NCI-H187 (cell line): ENCODE measurements at regions not wholly inside any gene's neighbourhood (a gene's known extent, or its start where the extent isn't known, plus 50 kb on each side); places are given as distances from the start of the nearest gene placed in this dataset.
"Not testable (repeated sequence)": the region's sequence is repeated elsewhere in the genome, so short reads cannot be mapped to it uniquely, and the experiment has no call there.

ENCODE experiments used
- DNase-seq, 2 experiments: peaks; one replicate each; lab custom pipeline; 2025; lab: John Stamatoyannopoulos, UW

GRCh38 chr17:83159204-83160049, 80.0 kb downstream of the METRNL start:
- no peak for DNase-seq

GRCh38 chr17:83160443-83161297, 81.3 kb downstream of the METRNL start:
- no peak for DNase-seq

- no peak for DNase-seq
These were observed 82.1 kb downstream of the METRNL start for GRCh38 chr17:83161298-83162034.

- no peak for DNase-seq
These were observed 82.8 kb downstream of the METRNL start for GRCh38 chr17:83162035-83162745.

DNA sequence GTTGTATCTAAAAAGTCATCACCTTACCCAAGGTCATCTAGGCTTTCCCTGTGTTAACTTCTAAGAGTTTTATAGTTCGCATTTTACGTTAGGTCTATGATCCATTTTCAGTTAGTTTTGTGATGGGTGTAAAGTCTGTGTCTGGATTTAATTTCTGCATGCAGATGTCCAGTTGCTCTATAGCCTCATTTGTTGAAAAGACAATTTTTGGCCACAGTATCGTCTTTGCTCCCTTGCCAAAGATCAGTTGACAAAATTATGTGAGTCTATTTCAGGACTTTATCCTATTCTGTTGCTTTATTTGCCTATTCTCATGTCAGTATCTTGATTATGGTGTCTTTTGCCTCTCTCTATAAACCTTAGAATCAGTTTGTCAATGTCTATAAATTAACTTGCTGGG, 85.1 kb downstream of the METRNL start:
- no peak for DNase-seq

DNA sequence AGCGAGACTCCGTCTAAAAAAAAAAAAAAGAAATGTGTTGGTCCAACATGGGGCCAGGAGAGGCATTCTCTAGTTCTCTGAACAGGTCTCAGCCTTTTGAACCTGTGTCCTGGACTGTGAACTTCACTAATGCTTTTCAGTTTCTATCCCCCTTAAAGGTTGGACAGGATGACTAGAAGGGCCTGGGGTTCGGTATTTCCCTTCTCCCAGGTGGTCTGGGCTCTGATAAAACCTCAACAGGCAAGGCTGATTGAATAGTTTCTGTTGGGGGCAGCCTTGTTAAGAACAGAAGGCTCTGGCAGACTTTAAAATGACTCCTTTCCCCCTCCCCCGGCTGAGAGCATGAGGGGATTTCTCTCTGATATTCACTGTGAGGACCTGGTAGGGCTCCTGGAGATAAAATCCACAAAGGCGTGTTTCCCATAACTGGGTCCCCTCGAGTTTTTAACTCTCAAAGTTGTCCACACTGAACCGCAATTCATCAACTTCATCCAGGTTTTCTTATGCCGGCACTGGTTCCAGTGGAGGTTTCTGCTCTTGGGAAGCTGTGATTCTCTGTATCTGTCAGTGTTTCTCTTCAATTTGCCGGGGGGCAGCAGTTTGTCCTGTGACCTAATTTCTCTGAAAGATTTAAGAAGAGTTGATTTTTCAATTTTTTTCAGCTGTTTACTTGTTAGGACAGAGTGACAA, 91.3 kb downstream of the METRNL start:
- DNase-seq, result no peak

GRCh38 chr17:83171661-83172060, 92.3 kb downstream of the METRNL start:
- DNase-seq, result no peak

GRCh38 chr17:83172099-83172498, 92.7 kb downstream of the METRNL start:
- DNase-seq, result not testable (repeated sequence)

GRCh38 chr17:83172646-83173045, 93.2 kb downstream of the METRNL start:
- not testable (repeated sequence) for DNase-seq

GRCh38 chr17:83173180-83173913, 93.9 kb downstream of the METRNL start:
- DNase-seq, result not testable (repeated sequence)

- no peak for DNase-seq
These were observed 94.5 kb downstream of the METRNL start for GRCh38 chr17:83173914-83174361.

DNA sequence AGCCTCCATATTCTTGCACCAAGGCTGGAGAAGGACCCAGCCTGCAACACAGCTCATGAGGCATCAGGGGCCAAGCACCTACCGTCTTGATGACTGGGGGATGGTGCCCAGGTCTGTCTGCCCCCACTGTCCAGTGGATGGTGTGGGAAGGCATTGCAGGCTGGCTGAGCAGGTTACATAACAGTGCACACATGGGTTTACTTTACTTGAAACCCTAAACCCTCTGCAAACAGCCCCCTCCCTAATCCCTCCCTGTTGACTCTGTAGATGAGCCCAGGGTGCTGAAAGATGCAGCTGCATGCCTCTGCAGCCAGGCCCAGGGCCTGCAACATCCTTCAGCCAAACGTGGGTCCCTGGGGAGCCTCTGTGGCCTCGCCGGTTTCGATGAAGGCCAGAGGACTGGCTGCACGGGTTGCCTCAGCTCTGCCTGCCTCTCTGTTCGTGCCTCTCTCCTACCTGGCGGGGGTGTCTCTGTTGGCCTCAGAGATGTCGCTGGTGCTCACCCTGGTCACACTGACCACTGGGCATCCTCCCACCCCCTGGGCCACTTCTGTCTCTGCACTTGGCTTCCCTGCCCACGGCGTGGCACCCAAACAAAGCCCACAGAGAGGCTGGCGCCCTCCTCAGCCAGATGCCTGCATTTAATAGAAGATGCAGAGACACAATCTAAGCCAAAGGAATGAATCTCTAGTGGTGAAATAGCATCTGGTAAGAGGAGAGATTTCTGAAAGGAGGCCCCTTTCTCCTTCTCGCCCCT, 95.1 kb downstream of the METRNL start:
- peak; percentile 43 to 54 for DNase-seq

DNA sequence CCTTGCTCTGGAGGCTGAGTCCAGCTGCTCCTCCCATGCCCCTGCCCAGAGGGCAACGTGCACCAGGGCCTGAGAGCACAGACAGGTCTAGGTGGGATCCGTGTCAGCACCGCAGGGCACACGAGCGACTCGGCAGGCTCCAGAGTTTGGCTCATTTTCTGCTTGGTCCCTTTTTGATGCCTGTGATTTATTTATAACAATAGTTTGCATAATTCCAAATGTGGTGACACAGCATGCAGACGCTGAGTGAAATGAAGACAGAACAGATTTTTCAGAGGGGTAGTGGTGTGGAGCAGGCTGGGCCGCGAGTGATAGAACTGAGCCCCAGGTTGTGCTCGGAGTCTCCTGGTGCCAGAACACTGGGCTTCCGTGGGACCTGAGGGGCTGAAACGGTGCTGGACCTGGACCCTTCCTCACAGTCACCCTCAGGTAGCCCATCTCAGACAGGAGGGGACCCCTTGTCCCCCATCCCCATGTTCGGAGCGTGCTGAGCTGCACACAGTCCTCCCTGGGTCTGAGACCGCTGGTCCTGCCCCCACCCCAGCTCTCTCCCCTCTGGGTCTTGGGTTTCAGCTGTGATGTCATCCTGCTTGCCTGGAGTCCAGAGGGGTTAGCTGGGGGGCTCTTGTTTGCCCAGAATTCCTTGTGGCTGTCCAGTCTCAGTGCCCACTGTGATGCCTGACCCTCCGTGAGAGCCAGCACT, 95.9 kb downstream of the METRNL start:
- no peak for DNase-seq

- no peak for DNase-seq
These were observed 96.6 kb downstream of the METRNL start for GRCh38 chr17:83175822-83176622.

DNA sequence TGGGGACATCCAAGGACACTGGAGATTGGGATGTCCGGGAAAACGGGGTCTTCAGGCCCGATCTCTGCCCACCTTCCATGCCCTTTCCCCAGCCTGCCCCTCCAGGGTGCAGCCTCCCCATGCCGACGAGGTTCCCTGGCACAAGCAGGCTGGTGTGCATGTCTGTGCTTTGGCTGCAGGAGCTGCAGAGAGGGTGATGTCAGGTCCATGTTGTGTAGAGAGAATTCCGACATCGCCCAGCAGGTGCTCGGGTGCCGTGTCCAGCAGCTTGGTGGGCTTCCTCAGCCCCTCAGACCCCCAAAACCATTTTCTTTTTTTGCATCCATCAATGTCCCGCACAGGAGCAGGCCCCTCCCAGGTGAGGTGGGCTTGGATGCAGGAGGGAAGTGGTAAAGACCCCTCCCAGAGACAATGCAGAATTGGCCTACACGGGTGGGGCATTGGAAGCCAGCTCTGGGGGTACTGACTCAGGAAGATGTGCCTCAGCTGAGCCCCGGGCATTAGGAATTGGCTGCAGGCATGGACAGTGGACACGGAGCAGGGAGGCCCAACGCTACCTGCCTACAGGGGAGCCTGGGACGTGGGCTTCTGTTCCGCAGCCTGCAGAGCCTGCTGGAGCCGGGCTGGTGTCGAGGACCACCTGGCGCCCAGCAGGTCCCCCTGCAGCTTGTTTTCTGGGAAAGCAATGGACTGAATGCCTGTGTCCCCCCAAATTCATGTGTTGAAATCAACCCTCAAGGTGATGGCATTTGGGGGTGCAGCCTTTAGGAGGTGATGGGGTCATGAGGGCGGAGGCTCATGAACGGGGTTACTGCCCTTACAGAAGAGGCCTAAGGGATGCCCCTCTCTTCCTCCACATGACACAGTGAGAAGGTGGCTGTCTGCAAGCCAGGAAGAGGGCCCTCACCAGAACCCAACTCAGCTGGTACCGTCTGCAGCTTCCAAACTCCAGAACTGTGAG, 97.5 kb downstream of the METRNL start:
- no peak for DNase-seq

- no peak for DNase-seq
These were observed 98.5 kb downstream of the METRNL start for GRCh38 chr17:83177611-83178532.
